OCI-LY7 (cell line): ENCODE measurements at regions not wholly inside any gene's neighbourhood (a gene's known extent, or its start where the extent isn't known, plus 50 kb on each side); places are given as distances from the start of the nearest gene placed in this dataset.

ENCODE experiments used
- BruUV-seq: library from RNA; stranded (reverse); fragments of 400-500 nt; replicated peaks from 2 replicates; lab custom pipeline; 2021; lab: Mats Ljungman, UMichigan
- CTCF ChIA-PET: fragments of 300-600 bp; sonication (Branson Sonifier 250); formaldehyde crosslinking; loops from one replicate; lab custom pipeline; 2022; ENCODE audit warnings: antibody characterized with exemption; ENCODE audit not compliant: unreplicated experiment; lab: Charles Lee
- POLR2A ChIA-PET: fragments of 300-600 bp; sonication (Branson Sonifier 250); formaldehyde crosslinking; loops from one replicate; lab custom pipeline; 2022; ENCODE audit warnings: antibody characterized with exemption; lab: Charles Lee
- DNase-seq: peaks from one replicate; pipeline ENCODE4 v3.0.0-alpha.2; 2015; ENCODE audit warnings: low spot score
- H2AFZ ChIP-seq: fragments of 200-600 bp; sonication (generic), shearing (Covaris generic); 2 replicates; pipeline ENCODE4 v1.6.1; 2014; ENCODE audit warnings: mild to moderate bottlenecking, antibody characterized with exemption, low read length, moderate library complexity
- H3K27ac ChIP-seq: fragments of 200-600 bp; sonication (generic); 2 replicates; pipeline ENCODE4 v1.5.1; 2014; ENCODE audit warnings: mixed run types, low read depth, mild to moderate bottlenecking, moderate library complexity, low read length, inconsistent platforms; ENCODE audit not compliant: poor library complexity, severe bottlenecking
- H3K36me3 ChIP-seq: fragments of 200-600 bp; sonication (generic); 2 replicates; pipeline ENCODE4 v1.6.1; 2014; ENCODE audit warnings: mild to moderate bottlenecking, antibody characterized with exemption, low read length, moderate library complexity, mixed read lengths; ENCODE audit not compliant: insufficient read depth
- H3K4me1 ChIP-seq: fragments of 200-600 bp; sonication (generic); 2 replicates; pipeline ENCODE4 v1.5.1; 2014; ENCODE audit warnings: mild to moderate bottlenecking, low read length; ENCODE audit not compliant: insufficient read depth, poor library complexity, severe bottlenecking
- H3K4me2 ChIP-seq: fragments of 200-600 bp; sonication (generic); 2 replicates; pipeline ENCODE4 v1.6.1; 2014; ENCODE audit warnings: mild to moderate bottlenecking, low read length
- H3K4me3 ChIP-seq: fragments of 200-600 bp; sonication (generic); 2 replicates; pipeline ENCODE4 v1.5.1; 2014; ENCODE audit warnings: mild to moderate bottlenecking, low read depth, low read length; ENCODE audit not compliant: poor library complexity, severe bottlenecking
- H3K79me2 ChIP-seq: fragments of 200-600 bp; sonication (generic); 2 replicates; pipeline ENCODE4 v1.6.1; 2016; ENCODE audit warnings: low read depth, mild to moderate bottlenecking, low read length, moderate library complexity, mixed read lengths; ENCODE audit not compliant: insufficient read depth
- H3K9me2 ChIP-seq: fragments of 200-600 bp; sonication (generic); 2 replicates; pipeline ENCODE4 v1.6.1; 2016; ENCODE audit warnings: mild to moderate bottlenecking, low read length, mixed read lengths; ENCODE audit not compliant: insufficient read depth
- H3K9me3 ChIP-seq: fragments of 200-600 bp; sonication (generic); 2 replicates; pipeline ENCODE4 v1.6.1; 2014; ENCODE audit warnings: mild to moderate bottlenecking, mixed run types, low read length, mixed read lengths
- H4K20me1 ChIP-seq: fragments of 200-600 bp; sonication (generic); 2 replicates; pipeline ENCODE4 v1.6.1; 2014; ENCODE audit warnings: mild to moderate bottlenecking, antibody characterized with exemption, low read length, moderate library complexity, mixed read lengths; ENCODE audit not compliant: insufficient read depth
- CTCF ChIP-seq: fragments of 200-600 bp; sonication (generic); conservative IDR thresholded peaks from 2 replicates; pipeline ENCODE4 v1.5.1; 2014; ENCODE audit warnings: mild to moderate bottlenecking, antibody characterized with exemption, low read length, moderate library complexity, mixed read lengths
- EZH2phosphoT487 ChIP-seq: fragments of 200-600 bp; sonication (generic); IDR thresholded peaks from 2 replicates; pipeline ENCODE4 v1.6.1; 2018; ENCODE audit warnings: low read depth, borderline replicate concordance, mild to moderate bottlenecking, mixed run types, antibody characterized with exemption, low read length, moderate library complexity, mixed read lengths
- intact Hi-C: fragments of 100-400 bp; cut with micrococcal nuclease; formaldehyde crosslinking; loops from one replicate; pipeline ENCODE4 v1.10.0; 2022; ENCODE audit not compliant: unreplicated experiment

GRCh38 chr21:39097981-39098380 lies 85.3 kb downstream of the PSMG1 start:
- no peak overlapping the region for H3K27ac ChIP-seq
- no peaks in the 10 kb centered on the region for H3K9me2 ChIP-seq
- H3K4me3 ChIP-seq = no peak overlapping the region
- no peak for DNase-seq
- H3K4me2 ChIP-seq = no peak overlapping the region
- TF ChIP-seq EZH2phosphoT487 (no peak), CTCF (no peak)
- BruUV-seq = no TSS peak
- no peaks in the 10 kb centered on the region for H3K4me1 ChIP-seq
- H3K9me3 ChIP-seq = no peaks in the 10 kb centered on the region
- no peak overlapping the region for H2AFZ ChIP-seq
- no peaks in the 10 kb centered on the region for H3K79me2 ChIP-seq
- ChIA-PET POLR2A (no interaction called here), CTCF (no interaction called here)
- no peaks in the 10 kb centered on the region for H3K36me3 ChIP-seq
- no peaks in the 10 kb centered on the region for H4K20me1 ChIP-seq
- intact Hi-C loops = no loop called here

GRCh38 chr21:39097335-39097861 lies 85.9 kb downstream of the PSMG1 start:
- Histone ChIP-seq H3K36me3 (no peaks in the 10 kb centered on the region), H3K4me2 (no peak overlapping the region), H3K27ac (no peak overlapping the region), H3K79me2 (no peaks in the 10 kb centered on the region), H3K9me3 (no peaks in the 10 kb centered on the region), H3K9me2 (no peaks in the 10 kb centered on the region), H3K4me3 (no peak overlapping the region), H4K20me1 (no peaks in the 10 kb centered on the region), H3K4me1 (no peaks in the 10 kb centered on the region), H2AFZ (no peak overlapping the region)
- TF ChIP-seq CTCF (no peak), EZH2phosphoT487 (no peak)
- intact Hi-C loops = no loop called here
- no TSS peak for BruUV-seq
- no peak for DNase-seq
- ChIA-PET POLR2A (no interaction called here), CTCF (no interaction called here)

- Histone ChIP-seq H3K36me3 (no peaks in the 10 kb centered on the region), H3K4me1 (no peaks in the 10 kb centered on the region), H3K4me2 (no peak overlapping the region), H2AFZ (no peak overlapping the region), H4K20me1 (no peaks in the 10 kb centered on the region), H3K27ac (no peak overlapping the region), H3K4me3 (no peak overlapping the region), H3K79me2 (no peaks in the 10 kb centered on the region), H3K9me2 (no peaks in the 10 kb centered on the region), H3K9me3 (no peaks in the 10 kb centered on the region)
- CTCF ChIA-PET = no interaction called here
- intact Hi-C loops = no loop called here
- DNase-seq = peak; percentile 5
- TF ChIP-seq CTCF (peak; percentile 50), EZH2phosphoT487 (no peak)
- POLR2A ChIA-PET = interaction anchor here (0.8 to 1.2 kb wide), 2 partner anchors 8 to 15 kb away, joined by 4 to 10 read pairs; no protein-coding TSS in a partner anchor
- no TSS peak for BruUV-seq
Measured at GRCh38 chr21:39096754-39097153, 86.5 kb downstream of the PSMG1 start.
